A673 (cell line): ENCODE measurements at regions not wholly inside any gene's neighbourhood (a gene's known extent, or its start where the extent isn't known, plus 50 kb on each side); places are given as distances from the start of the nearest gene placed in this dataset.

Experiments
- BruUV-seq: library from RNA; stranded (reverse); fragments of 400-500 nt; replicated peaks from 2 replicates; lab custom pipeline; 2021; lab: Mats Ljungman, UMichigan
- CTCF ChIA-PET: fragments of 300-600 bp; sonication (Branson Sonifier 250); formaldehyde crosslinking; loops from one replicate; lab custom pipeline; 2022; ENCODE audit warnings: antibody characterized with exemption; lab: Charles Lee
- POLR2A ChIA-PET: fragments of 300-600 bp; sonication (Branson Sonifier 250); formaldehyde crosslinking; loops from one replicate; lab custom pipeline; 2022; ENCODE audit warnings: antibody characterized with exemption; ENCODE audit not compliant: low non-redundant PET; lab: Charles Lee
- DNase-seq: peaks from one replicate; pipeline ENCODE4 v3.0.0-alpha.2; 2015; ENCODE audit warnings: low spot score
- H3K27ac ChIP-seq: fragments of 200-600 bp; sonication (generic); 2 replicates; pipeline ENCODE4 v1.5.1; 2016; ENCODE audit warnings: mixed run types, low read depth, mild to moderate bottlenecking, mixed read lengths, antibody characterized with exemption, low read length; ENCODE audit not compliant: poor library complexity, severe bottlenecking
- H3K27me3 ChIP-seq: fragments of 200-600 bp; sonication (generic); replicated peaks from 2 replicates; pipeline ENCODE4 v1.6.1; 2017; ENCODE audit warnings: mixed run types, low read depth, mild to moderate bottlenecking, mixed read lengths, antibody characterized with exemption, low read length; ENCODE audit not compliant: insufficient read depth, poor library complexity
- H3K36me3 ChIP-seq: fragments of 200-600 bp; sonication (generic); 2 replicates; pipeline ENCODE4 v1.6.1; 2016; ENCODE audit warnings: mixed run types, mild to moderate bottlenecking, mixed read lengths, antibody characterized with exemption, low read length; ENCODE audit not compliant: insufficient read depth, poor library complexity, severe bottlenecking
- H3K4me1 ChIP-seq: fragments of 200-600 bp; sonication (generic); 2 replicates; pipeline ENCODE4 v1.6.1; 2017; ENCODE audit warnings: mixed run types, mild to moderate bottlenecking, mixed read lengths, antibody characterized with exemption, low read length; ENCODE audit not compliant: insufficient read depth, poor library complexity, severe bottlenecking
- H3K4me3 ChIP-seq: fragments of 200-600 bp; sonication (generic); 2 replicates; pipeline ENCODE4 v1.5.1; 2016; ENCODE audit warnings: low read depth, mixed run types, mild to moderate bottlenecking, mixed read lengths, low read length; ENCODE audit not compliant: poor library complexity, severe bottlenecking
- H3K9me3 ChIP-seq: fragments of 200-600 bp; sonication (generic); 2 replicates; pipeline ENCODE4 v1.6.1; 2016; ENCODE audit warnings: mixed run types, low read depth, mild to moderate bottlenecking, mixed read lengths, antibody characterized with exemption, low read length; ENCODE audit not compliant: poor library complexity, severe bottlenecking
- EZH2 ChIP-seq: fragments of 200-600 bp; sonication (generic); IDR thresholded peaks from 2 replicates; pipeline ENCODE4 v1.6.1; 2017; ENCODE audit warnings: borderline replicate concordance, low read depth, mild to moderate bottlenecking, mixed read lengths, antibody characterized with exemption, low read length; ENCODE audit not compliant: poor library complexity, severe bottlenecking
- intact Hi-C: fragments of 100-400 bp; cut with micrococcal nuclease; formaldehyde crosslinking; loops from one replicate; pipeline ENCODE4 v1.10.0; 2022; ENCODE audit not compliant: unreplicated experiment
- TF ChIP-seq, protein P1 (sequence below): fragments of 300-800, 200-600 bp; sonication (generic); conservative IDR thresholded peaks from 2 replicates; pipeline ENCODE4 v1.5.1; 2017; ENCODE audit warnings: low read depth, mild to moderate bottlenecking, antibody characterized with exemption, low read length, moderate library complexity, mixed read lengths

DNA sequence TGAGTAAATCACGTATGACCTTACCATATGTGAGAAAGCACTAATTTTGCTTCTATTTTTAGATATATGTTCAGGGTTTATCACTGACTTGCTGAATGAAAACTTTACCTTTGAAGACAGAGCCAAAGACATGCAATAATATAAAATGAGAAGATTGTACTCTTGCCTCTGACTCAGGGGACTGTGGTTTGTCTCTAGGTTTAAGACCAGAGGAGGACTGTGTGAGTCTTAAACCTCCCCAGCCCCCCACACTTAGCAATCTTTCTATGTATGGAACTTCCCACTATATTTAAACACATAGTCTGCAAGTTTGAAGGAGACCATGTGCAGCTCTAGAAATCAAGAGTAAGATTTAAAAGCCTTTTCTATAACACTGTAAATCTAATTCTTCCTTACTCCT is 368.7 kb upstream of the FAM241A start:
- no peaks in the 10 kb centered on the region for H3K36me3 ChIP-seq
- ChIA-PET CTCF (no interaction called here), POLR2A (no interaction called here)
- TF ChIP-seq EZH2, result no peak
- TF ChIP-seq, protein P1, sequence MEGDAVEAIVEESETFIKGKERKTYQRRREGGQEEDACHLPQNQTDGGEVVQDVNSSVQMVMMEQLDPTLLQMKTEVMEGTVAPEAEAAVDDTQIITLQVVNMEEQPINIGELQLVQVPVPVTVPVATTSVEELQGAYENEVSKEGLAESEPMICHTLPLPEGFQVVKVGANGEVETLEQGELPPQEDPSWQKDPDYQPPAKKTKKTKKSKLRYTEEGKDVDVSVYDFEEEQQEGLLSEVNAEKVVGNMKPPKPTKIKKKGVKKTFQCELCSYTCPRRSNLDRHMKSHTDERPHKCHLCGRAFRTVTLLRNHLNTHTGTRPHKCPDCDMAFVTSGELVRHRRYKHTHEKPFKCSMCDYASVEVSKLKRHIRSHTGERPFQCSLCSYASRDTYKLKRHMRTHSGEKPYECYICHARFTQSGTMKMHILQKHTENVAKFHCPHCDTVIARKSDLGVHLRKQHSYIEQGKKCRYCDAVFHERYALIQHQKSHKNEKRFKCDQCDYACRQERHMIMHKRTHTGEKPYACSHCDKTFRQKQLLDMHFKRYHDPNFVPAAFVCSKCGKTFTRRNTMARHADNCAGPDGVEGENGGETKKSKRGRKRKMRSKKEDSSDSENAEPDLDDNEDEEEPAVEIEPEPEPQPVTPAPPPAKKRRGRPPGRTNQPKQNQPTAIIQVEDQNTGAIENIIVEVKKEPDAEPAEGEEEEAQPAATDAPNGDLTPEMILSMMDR, result no peak
- no peaks in the 10 kb centered on the region for H3K27me3 ChIP-seq
- DNase-seq, result no peak
- H3K4me1 ChIP-seq, result peaks cover 8% of the 10 kb centered on the region
- no TSS peak for BruUV-seq
- no peak overlapping the region for H3K27ac ChIP-seq
- no peaks in the 10 kb centered on the region for H3K9me3 ChIP-seq
- intact Hi-C loops, result no loop called here
- no peak overlapping the region for H3K4me3 ChIP-seq

DNA sequence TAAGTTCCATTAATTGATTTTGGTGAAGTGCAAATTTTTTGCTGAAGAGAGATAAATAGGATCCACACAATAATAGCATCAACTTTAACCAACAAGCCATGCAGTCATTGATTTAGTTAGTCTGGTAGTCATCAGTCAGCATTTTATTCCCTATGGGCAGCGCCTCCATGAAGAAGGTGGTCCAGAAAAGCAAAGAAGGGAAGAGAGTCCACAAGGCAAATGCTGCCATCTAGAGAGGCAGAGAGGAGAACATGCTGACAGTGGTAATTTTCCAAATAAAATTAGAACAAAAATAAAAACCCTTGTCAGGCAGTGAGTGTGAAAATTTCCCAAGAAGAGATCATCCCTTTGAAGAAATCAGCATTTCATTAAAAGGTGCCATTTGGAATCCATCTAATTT is 366.7 kb upstream of the FAM241A start:
- no peak for TF ChIP-seq EZH2
- TF ChIP-seq, protein P1, result peak; percentile 53
- no peaks in the 10 kb centered on the region for H3K36me3 ChIP-seq
- CTCF ChIA-PET, result no interaction called here
- BruUV-seq, result no TSS peak
- H3K27me3 ChIP-seq, result no peaks in the 10 kb centered on the region
- POLR2A ChIA-PET, result no interaction called here
- intact Hi-C loops, result loop anchor here (2.0 kb wide), 1 partner anchor 136 kb away; no protein-coding TSS in a partner anchor
- DNase-seq, result peak; percentile 43
- peaks cover 5% of the 10 kb centered on the region for H3K4me1 ChIP-seq
- no peak overlapping the region for H3K27ac ChIP-seq
- H3K9me3 ChIP-seq, result no peaks in the 10 kb centered on the region
- no peak overlapping the region for H3K4me3 ChIP-seq

DNA sequence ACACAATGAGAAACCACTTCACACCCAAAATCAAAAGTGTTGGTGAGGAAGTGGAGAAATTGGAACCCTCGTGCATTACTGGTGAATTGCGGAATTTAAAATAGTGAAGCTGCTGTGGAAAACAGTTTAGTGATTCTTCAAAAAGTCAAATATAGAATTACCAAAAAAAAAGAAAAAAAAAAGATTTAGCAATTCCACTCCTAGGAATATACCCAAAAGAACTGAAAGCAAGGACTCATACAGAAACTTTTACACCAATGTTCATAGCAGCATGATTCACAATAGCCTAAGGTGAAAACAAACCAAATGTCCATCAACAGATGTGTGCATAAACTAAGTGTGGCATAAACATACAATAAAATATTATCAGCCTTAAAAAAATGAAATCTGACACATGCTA is 364.3 kb upstream of the FAM241A start:
- ChIA-PET POLR2A (no interaction called here), CTCF (no interaction called here)
- Histone ChIP-seq H3K27ac (no peak overlapping the region), H3K27me3 (no peaks in the 10 kb centered on the region), H3K9me3 (no peaks in the 10 kb centered on the region), H3K4me3 (no peak overlapping the region), H3K4me1 (peaks cover 3% of the 10 kb centered on the region), H3K36me3 (no peaks in the 10 kb centered on the region)
- no peak for DNase-seq
- TF ChIP-seq EZH2, result no peak
- intact Hi-C loops, result no loop called here
- BruUV-seq, result no TSS peak

DNA sequence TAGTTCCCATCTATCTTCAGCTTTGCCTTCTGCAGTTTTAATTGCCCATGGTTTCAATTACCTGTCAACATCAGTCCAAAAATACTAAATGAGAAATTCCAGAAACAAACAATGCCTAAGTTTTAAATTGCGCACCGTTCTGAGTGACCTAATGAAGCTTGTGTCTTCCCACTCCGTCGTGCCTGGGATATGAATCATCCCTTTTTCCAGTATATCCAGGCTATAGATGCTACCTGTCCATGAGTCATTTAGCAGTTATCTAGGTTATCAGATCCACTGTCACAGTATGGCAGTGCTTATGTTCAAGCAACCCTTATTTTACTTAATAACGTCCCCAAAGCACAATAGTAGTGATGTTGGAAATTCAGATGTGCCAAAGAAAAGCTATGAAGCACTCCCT is 363.6 kb upstream of the FAM241A start:
- H3K27ac ChIP-seq, result no peak overlapping the region
- peaks cover 3% of the 10 kb centered on the region for H3K4me1 ChIP-seq
- no peak overlapping the region for H3K4me3 ChIP-seq
- no peaks in the 10 kb centered on the region for H3K9me3 ChIP-seq
- intact Hi-C loops, result no loop called here
- DNase-seq, result no peak
- CTCF ChIA-PET, result no interaction called here
- POLR2A ChIA-PET, result no interaction called here
- BruUV-seq, result no TSS peak
- H3K36me3 ChIP-seq, result no peaks in the 10 kb centered on the region
- H3K27me3 ChIP-seq, result no peaks in the 10 kb centered on the region
- no peak for TF ChIP-seq EZH2
- TF ChIP-seq, protein P1, result no peak
